Kasumi-1 (cell line): ENCODE measurements at regions not wholly inside any gene's neighbourhood (a gene's known extent, or its start where the extent isn't known, plus 50 kb on each side); places are given as distances from the start of the nearest gene placed in this dataset.
"Not testable (repeated sequence)": the region's sequence is repeated elsewhere in the genome, so short reads cannot be mapped to it uniquely, and the experiment has no call there.

Experiments used
- DNase-seq, 2 experiments: peaks; one replicate each; lab custom pipeline; 2025; lab: John Stamatoyannopoulos, UW

GRCh38 chr12:90611048-90611447 lies 343.9 kb downstream of the CCER1 start:
- no peak for DNase-seq

- DNase-seq = no peak
Observed at GRCh38 chr12:90593596-90594295, 361.2 kb downstream of the CCER1 start.

- no peak for DNase-seq
Observed at GRCh38 chr12:90589956-90590355, 365.0 kb downstream of the CCER1 start.

GRCh38 chr12:90585640-90586304 lies 369.2 kb downstream of the CCER1 start:
- no peak for DNase-seq

GRCh38 chr12:90576707-90577106 lies 378.3 kb downstream of the CCER1 start:
- no peak for DNase-seq

- no peak for DNase-seq
Observed at GRCh38 chr12:90575995-90576394, 379.0 kb downstream of the CCER1 start.

GRCh38 chr12:90574676-90575075 lies 380.3 kb downstream of the CCER1 start:
- DNase-seq = no peak

GRCh38 chr12:90572778-90573177 lies 382.2 kb downstream of the CCER1 start:
- DNase-seq = no peak

GRCh38 chr12:90569685-90570084 lies 385.3 kb downstream of the CCER1 start:
- DNase-seq = no peak

- no peak for DNase-seq
Observed at GRCh38 chr12:90562671-90563070, 392.3 kb downstream of the CCER1 start.

GRCh38 chr12:90548595-90548994 lies 406.4 kb downstream of the CCER1 start:
- no peak for DNase-seq

GRCh38 chr12:90546511-90546910 lies 408.5 kb downstream of the CCER1 start:
- DNase-seq = no peak

GRCh38 chr12:90543841-90544240 lies 411.1 kb downstream of the CCER1 start:
- DNase-seq = no peak

- no peak for DNase-seq
Observed at GRCh38 chr12:90543374-90543773, 411.6 kb downstream of the CCER1 start.

- DNase-seq = not testable (repeated sequence)
Observed at GRCh38 chr12:90542852-90543251, 412.1 kb downstream of the CCER1 start.

GRCh38 chr12:90533828-90534227 lies 421.1 kb downstream of the CCER1 start:
- DNase-seq = not testable (repeated sequence)

GRCh38 chr12:90520002-90520734 lies 434.8 kb downstream of the CCER1 start:
- no peak for DNase-seq

- DNase-seq = no peak
Observed at GRCh38 chr12:90519285-90519684, 435.7 kb downstream of the CCER1 start.

- DNase-seq = no peak
Observed at GRCh38 chr12:90515199-90516175, 439.5 kb downstream of the CCER1 start.

GRCh38 chr12:90514325-90514724 lies 440.7 kb downstream of the CCER1 start:
- no peak for DNase-seq

- no peak for DNase-seq
Observed at GRCh38 chr12:90512518-90512917, 442.5 kb downstream of the CCER1 start.

- no peak for DNase-seq
Observed at GRCh38 chr12:90510948-90511347, 444.0 kb downstream of the CCER1 start.
